Progenitor cell of endocrine pancreas (in vitro differentiated cells): ENCODE measurements at regions not wholly inside any gene's neighbourhood (a gene's known extent, or its start where the extent isn't known, plus 50 kb on each side); places are given as distances from the start of the nearest gene placed in this dataset.

Source experiments
- DNase-seq: peaks from one replicate; pipeline ENCODE4 v3.0.0; 2021; ENCODE audit warnings: low spot score; ENCODE audit not compliant: unreplicated experiment
- H3K27ac Mint-ChIP-seq: 2 replicates; pipeline ENCODE4 v1.8.0; 2021; ENCODE audit warnings: mild to moderate bottlenecking, moderate library complexity, mixed read lengths
- H3K27me3 Mint-ChIP-seq: 2 replicates; pipeline ENCODE4 v1.8.0; 2021; ENCODE audit warnings: mixed read lengths
- H3K36me3 Mint-ChIP-seq: 2 replicates; pipeline ENCODE4 v1.8.0; 2022; ENCODE audit warnings: mixed read lengths; ENCODE audit not compliant: insufficient read depth
- H3K4me1 Mint-ChIP-seq: 2 replicates; pipeline ENCODE4 v1.8.0; 2021; ENCODE audit warnings: low read depth, mixed read lengths
- H3K4me3 Mint-ChIP-seq: 2 replicates; pipeline ENCODE4 v1.8.0; 2021; ENCODE audit warnings: low read depth, mild to moderate bottlenecking, moderate library complexity, mixed read lengths
- H3K9me3 Mint-ChIP-seq: 2 replicates; pipeline ENCODE4 v1.8.0; 2021; ENCODE audit warnings: low read depth, mixed read lengths
- CTCF ChIP-seq: fragments of 200-600 bp; sonication (generic); IDR thresholded peaks from one replicate; pipeline ENCODE4 v1.5.0; 2021; ENCODE audit warnings: antibody characterized with exemption, mild to moderate bottlenecking; ENCODE audit not compliant: unreplicated experiment

GRCh38 chr2:17319090-17319489 is 199.2 kb downstream of the RAD51AP2 start:
- H3K27me3 Mint-ChIP-seq: no peaks in the 10 kb centered on the region
- H3K4me1 Mint-ChIP-seq: no peaks in the 10 kb centered on the region
- H3K4me3 Mint-ChIP-seq: no peak overlapping the region
- H3K9me3 Mint-ChIP-seq: no peaks in the 10 kb centered on the region
- no peaks in the 10 kb centered on the region for H3K36me3 Mint-ChIP-seq
- TF ChIP-seq CTCF: no peak
- DNase-seq: no peak
- no peak overlapping the region for H3K27ac Mint-ChIP-seq

- Mint-ChIP-seq H3K4me3 (no peak overlapping the region), H3K4me1 (no peaks in the 10 kb centered on the region), H3K27me3 (no peaks in the 10 kb centered on the region), H3K27ac (no peak overlapping the region), H3K9me3 (no peaks in the 10 kb centered on the region), H3K36me3 (no peaks in the 10 kb centered on the region)
- no peak for DNase-seq
- no peak for TF ChIP-seq CTCF
These were observed 200.2 kb downstream of the RAD51AP2 start for GRCh38 chr2:17318013-17318412.

- H3K27me3 Mint-ChIP-seq: no peaks in the 10 kb centered on the region
These were observed 200.7 kb downstream of the RAD51AP2 start for GRCh38 chr2:17317439-17317976.

GRCh38 chr2:17313261-17313660 is 205.0 kb downstream of the RAD51AP2 start:
- DNase-seq: no peak
- Mint-ChIP-seq H3K27ac (no peak overlapping the region), H3K4me1 (peaks cover 1% of the 10 kb centered on the region), H3K4me3 (no peak overlapping the region), H3K9me3 (no peaks in the 10 kb centered on the region), H3K27me3 (no peaks in the 10 kb centered on the region), H3K36me3 (no peaks in the 10 kb centered on the region)
- no peak for TF ChIP-seq CTCF

More at GRCh38 chr2:17317439-17317976, 200.7 kb downstream of the RAD51AP2 start:
- DNase-seq: no peak
- Mint-ChIP-seq H3K9me3 (no peaks in the 10 kb centered on the region), H3K4me1 (no peaks in the 10 kb centered on the region), H3K27ac (no peak overlapping the region), H3K36me3 (no peaks in the 10 kb centered on the region), H3K4me3 (no peak overlapping the region)
- TF ChIP-seq CTCF: no peak

GRCh38 chr2:17311771-17312511 is 206.3 kb downstream of the RAD51AP2 start:
- peaks cover 3% of the 10 kb centered on the region for H3K27me3 Mint-ChIP-seq
- peaks cover 1% of the 10 kb centered on the region for H3K4me1 Mint-ChIP-seq
- H3K9me3 Mint-ChIP-seq: no peaks in the 10 kb centered on the region
- no peak overlapping the region for H3K4me3 Mint-ChIP-seq
- no peak overlapping the region for H3K27ac Mint-ChIP-seq
- no peak for TF ChIP-seq CTCF
- DNase-seq: no peak
- no peaks in the 10 kb centered on the region for H3K36me3 Mint-ChIP-seq
